GM06990 (cell line): ENCODE measurements at regions not wholly inside any gene's neighbourhood (a gene's known extent, or its start where the extent isn't known, plus 50 kb on each side); places are given as distances from the start of the nearest gene placed in this dataset.
"Not testable (repeated sequence)": the region's sequence is repeated elsewhere in the genome, so short reads cannot be mapped to it uniquely, and the experiment has no call there.

Experiments used
- DNase-seq: peaks from one replicate; pipeline ENCODE4 v3.0.0-alpha.2; 2011; ENCODE audit not compliant: insufficient read length; ENCODE audit errors: extremely low read depth
- H3K27me3 ChIP-seq: replicated peaks from 2 replicates; pipeline ENCODE4 v1.6.0; 2011; ENCODE audit warnings: low read length; ENCODE audit not compliant: control insufficient read depth, insufficient read depth
- H3K36me3 ChIP-seq: 2 replicates; pipeline ENCODE4 v1.5.1; 2011; ENCODE audit warnings: low read length; ENCODE audit not compliant: control insufficient read depth, insufficient read depth
- H3K4me3 ChIP-seq: replicated peaks from 2 replicates; pipeline ENCODE4 v1.5.1; 2011; ENCODE audit warnings: low read depth, mild to moderate bottlenecking, control low read depth, low read length
- CTCF ChIP-seq: IDR thresholded peaks from 2 replicates; pipeline ENCODE4 v1.5.1; 2011; ENCODE audit warnings: low read length, control low read depth, mild to moderate bottlenecking, inconsistent platforms; ENCODE audit not compliant: insufficient read depth, poor library complexity, severe bottlenecking

- H3K4me3 ChIP-seq: no peak overlapping the region
- H3K36me3 ChIP-seq: no peaks in the 10 kb centered on the region
- DNase-seq: no peak
- TF ChIP-seq CTCF: no peak
- H3K27me3 ChIP-seq: 0 out of 2 replicates have a peak, but pooled peaks cover 1% of the 10 kb centered on the region
Measured at GRCh38 chr10:77718957-77719356, 81.3 kb upstream of the KCNMA1 start.

GRCh38 chr10:77718312-77718711, 80.7 kb upstream of the KCNMA1 start:
- not testable (repeated sequence) for H3K27me3 ChIP-seq, H3K36me3 ChIP-seq, H3K4me3 ChIP-seq, DNase-seq

GRCh38 chr10:77717336-77717735, 79.7 kb upstream of the KCNMA1 start:
- Histone ChIP-seq H3K27me3 (0 out of 2 replicates have a peak, but pooled peaks cover 1% of the 10 kb centered on the region), H3K4me3 (no peak overlapping the region), H3K36me3 (no peaks in the 10 kb centered on the region)
- DNase-seq: no peak
- no peak for TF ChIP-seq CTCF

GRCh38 chr10:77716458-77717317, 79.1 kb upstream of the KCNMA1 start:
- H3K4me3 ChIP-seq: no peak overlapping the region
- 0 out of 2 replicates have a peak, but pooled peaks cover 1% of the 10 kb centered on the region for H3K27me3 ChIP-seq
- no peak for DNase-seq
- no peaks in the 10 kb centered on the region for H3K36me3 ChIP-seq
- no peak for TF ChIP-seq CTCF

- DNase-seq: no peak
- Histone ChIP-seq H3K4me3 (no peak overlapping the region), H3K36me3 (no peaks in the 10 kb centered on the region), H3K27me3 (0 out of 2 replicates have a peak, but pooled peaks cover 1% of the 10 kb centered on the region)
- no peak for TF ChIP-seq CTCF
Measured at GRCh38 chr10:77715536-77715935, 77.9 kb upstream of the KCNMA1 start.

GRCh38 chr10:77715088-77715487, 77.5 kb upstream of the KCNMA1 start:
- DNase-seq: no peak
- 0 out of 2 replicates have a peak, but pooled peaks cover 1% of the 10 kb centered on the region for H3K27me3 ChIP-seq
- no peak overlapping the region for H3K4me3 ChIP-seq
- TF ChIP-seq CTCF: peak; percentile 60
- no peaks in the 10 kb centered on the region for H3K36me3 ChIP-seq
